ENCODE measurements at regions not wholly inside any gene's neighbourhood (a gene's known extent, or its start where the extent isn't known, plus 50 kb on each side); places are given as distances from the start of the nearest gene placed in this dataset.

DNA sequence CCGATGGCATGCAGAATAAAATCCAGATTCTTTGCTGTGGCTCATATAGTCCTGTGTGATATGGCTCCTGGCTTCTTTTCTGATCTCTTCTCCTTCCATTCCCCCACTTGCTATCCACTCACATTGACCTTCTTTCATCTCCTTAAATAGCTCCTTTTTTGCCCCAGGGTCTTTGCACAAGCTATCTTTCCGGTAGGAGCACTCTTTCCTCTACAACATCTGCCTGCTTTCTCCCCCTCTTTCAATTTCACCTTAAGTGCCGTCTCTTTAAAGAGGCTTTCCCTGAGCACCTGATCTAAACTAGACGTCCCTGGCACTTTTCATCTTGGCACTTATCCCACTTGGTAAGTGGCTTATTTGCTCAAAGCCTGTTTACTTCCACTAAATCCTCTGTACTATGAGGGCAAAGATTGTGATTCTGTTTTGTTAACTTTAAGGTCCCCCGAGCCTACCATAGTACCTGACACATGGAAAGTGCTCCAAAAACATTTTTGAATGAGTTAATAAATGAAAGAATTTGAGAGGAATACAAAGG lies 323.3 kb upstream of the TLE3 start:
- Histone ChIP-seq H3K36me3 (ENCODE audit: control insufficient read depth in 2 of 2, insufficient read depth in 2 of 2, low read length in 2 of 2) (no peaks in the 10 kb centered on the region), H3K4me3 (ENCODE audit: low read length in 2 of 2) (no peak overlapping the region), H3K9ac (ENCODE audit: low read length in 2 of 2) (no peak overlapping the region), H3K27me3 (ENCODE audit: control insufficient read depth in 1 of 2, insufficient read depth in 2 of 2, low read length in 2 of 2) (peaks cover 5 to 12% of the 10 kb centered on the region in 2 donors), H3K27ac (ENCODE audit: low read length) (no peak overlapping the region), H3K4me1 (ENCODE audit: control insufficient read depth, insufficient read depth, low read length) (no peaks in the 10 kb centered on the region), H3K9me3 (ENCODE audit: control insufficient read depth in 2 of 2, low read length in 2 of 2) (peaks cover 0 to 6% of the 10 kb centered on the region in 2 donors)

DNA sequence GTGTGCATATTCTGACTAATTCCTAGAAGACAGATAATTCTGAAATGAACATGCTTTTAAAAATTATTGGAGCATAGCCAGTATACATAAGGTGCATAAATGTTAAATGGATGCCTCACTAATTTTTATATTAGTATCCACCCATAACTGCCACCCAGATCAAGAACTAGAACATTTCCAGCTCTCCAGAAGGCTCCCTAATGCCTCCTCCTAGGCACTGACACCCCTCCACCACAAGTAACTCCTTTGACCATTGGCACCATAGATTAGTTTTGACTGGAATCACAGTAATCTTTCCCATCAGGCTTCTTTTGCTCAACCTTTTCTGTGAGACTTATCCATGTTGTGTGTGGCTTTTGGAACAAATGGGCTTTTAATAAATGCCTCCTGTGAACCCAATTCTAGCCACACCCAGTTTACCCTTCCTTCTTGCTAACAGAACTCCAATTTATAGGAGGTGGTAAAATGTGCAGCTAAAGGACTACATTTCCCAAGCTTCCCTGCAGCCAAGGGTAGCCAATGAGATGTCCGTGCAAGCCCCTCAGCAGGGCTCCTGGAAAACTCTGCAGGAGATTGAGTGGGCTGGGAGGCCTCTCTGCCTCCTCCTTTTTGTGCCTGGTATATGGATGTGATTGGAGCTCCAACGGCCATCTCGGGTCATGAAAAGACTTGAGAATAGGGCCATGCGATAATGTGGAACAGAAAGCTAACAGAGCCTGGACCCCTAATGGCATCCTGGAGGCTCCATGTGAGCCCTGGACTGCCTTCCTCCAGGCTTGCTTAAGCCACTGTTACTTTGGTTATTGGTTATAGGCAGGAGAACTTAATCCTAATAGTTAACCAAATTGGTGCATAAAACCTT lies 322.6 kb upstream of the TLE3 start:
- no peaks in the 10 kb centered on the region for H3K4me1 ChIP-seq (ENCODE audit: control insufficient read depth, insufficient read depth, low read length)
- peaks cover 5 to 10% of the 10 kb centered on the region in 2 donors for H3K27me3 ChIP-seq (ENCODE audit: control insufficient read depth in 1 of 2, insufficient read depth in 2 of 2, low read length in 2 of 2)
- peaks cover 0 to 9% of the 10 kb centered on the region in 2 donors for H3K9me3 ChIP-seq (ENCODE audit: control insufficient read depth in 2 of 2, low read length in 2 of 2)
- no peak overlapping the region for H3K9ac ChIP-seq (ENCODE audit: low read length in 2 of 2)
- no peaks in the 10 kb centered on the region for H3K36me3 ChIP-seq (ENCODE audit: control insufficient read depth in 2 of 2, insufficient read depth in 2 of 2, low read length in 2 of 2)
- no peak overlapping the region for H3K27ac ChIP-seq (ENCODE audit: low read length)
- H3K4me3 ChIP-seq (ENCODE audit: low read length in 2 of 2), result no peak overlapping the region

DNA sequence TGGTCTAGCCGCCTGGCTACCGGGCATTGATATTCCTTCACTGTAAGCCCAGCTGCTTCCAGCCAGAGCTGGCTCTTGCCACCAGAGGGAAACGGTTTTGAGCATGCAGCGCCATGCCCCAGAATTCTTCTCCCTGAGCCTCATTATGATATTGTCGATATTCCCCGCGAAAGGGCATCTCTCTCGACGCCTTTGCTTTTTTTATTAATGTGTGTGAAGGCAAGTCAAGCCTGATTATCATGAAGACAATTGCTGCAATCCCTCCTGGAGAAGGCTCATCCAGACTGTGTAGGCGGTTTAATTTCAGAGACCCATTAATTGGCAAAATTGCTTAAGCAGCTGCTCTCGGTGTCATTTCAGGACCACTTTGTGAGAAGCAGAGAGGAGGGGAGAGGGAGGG lies 321.2 kb upstream of the TLE3 start:
- Histone ChIP-seq H3K27ac (ENCODE audit: low read length) (no peak overlapping the region), H3K4me3 (ENCODE audit: low read length in 2 of 2) (no peak overlapping the region), H3K4me1 (ENCODE audit: control insufficient read depth, insufficient read depth, low read length) (no peaks in the 10 kb centered on the region), H3K36me3 (ENCODE audit: control insufficient read depth in 2 of 2, insufficient read depth in 2 of 2, low read length in 2 of 2) (no peaks in the 10 kb centered on the region), H3K9ac (ENCODE audit: low read length in 2 of 2) (no peak overlapping the region), H3K9me3 (ENCODE audit: control insufficient read depth in 2 of 2, low read length in 2 of 2) (peaks cover 0 to 9% of the 10 kb centered on the region in 2 donors), H3K27me3 (ENCODE audit: control insufficient read depth in 1 of 2, insufficient read depth in 2 of 2, low read length in 2 of 2) (peaks cover 5 to 10% of the 10 kb centered on the region in 2 donors)

DNA sequence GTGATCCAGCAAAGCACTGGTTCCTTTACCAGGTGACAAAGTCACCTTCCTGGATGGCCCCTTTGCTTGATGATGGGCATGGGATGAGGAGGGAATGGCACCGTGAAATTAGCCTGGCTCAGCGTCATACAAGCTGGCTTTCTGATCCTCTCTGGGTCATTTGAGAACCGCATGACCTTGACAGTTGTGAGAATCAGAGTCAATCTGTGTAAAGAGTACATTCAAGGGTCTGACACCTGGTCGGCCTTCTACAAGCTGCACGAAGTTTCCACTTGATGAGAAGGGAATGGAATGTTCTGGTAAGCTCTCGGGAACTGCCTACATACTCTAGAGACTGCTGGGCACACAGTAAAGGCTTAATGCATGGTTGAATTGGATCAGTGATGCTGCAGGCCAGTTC lies 319.8 kb upstream of the TLE3 start:
- H3K9ac ChIP-seq (ENCODE audit: low read length in 2 of 2), result no peak overlapping the region
- H3K27ac ChIP-seq (ENCODE audit: low read length), result no peak overlapping the region
- peaks cover 0 to 9% of the 10 kb centered on the region in 2 donors for H3K9me3 ChIP-seq (ENCODE audit: control insufficient read depth in 2 of 2, low read length in 2 of 2)
- no peaks in the 10 kb centered on the region for H3K4me1 ChIP-seq (ENCODE audit: control insufficient read depth, insufficient read depth, low read length)
- no peaks in the 10 kb centered on the region for H3K36me3 ChIP-seq (ENCODE audit: control insufficient read depth in 2 of 2, insufficient read depth in 2 of 2, low read length in 2 of 2)
- H3K27me3 ChIP-seq (ENCODE audit: control insufficient read depth in 1 of 2, insufficient read depth in 2 of 2, low read length in 2 of 2), result peaks cover 5 to 6% of the 10 kb centered on the region in 2 donors
- no peak overlapping the region for H3K4me3 ChIP-seq (ENCODE audit: low read length in 2 of 2)

DNA sequence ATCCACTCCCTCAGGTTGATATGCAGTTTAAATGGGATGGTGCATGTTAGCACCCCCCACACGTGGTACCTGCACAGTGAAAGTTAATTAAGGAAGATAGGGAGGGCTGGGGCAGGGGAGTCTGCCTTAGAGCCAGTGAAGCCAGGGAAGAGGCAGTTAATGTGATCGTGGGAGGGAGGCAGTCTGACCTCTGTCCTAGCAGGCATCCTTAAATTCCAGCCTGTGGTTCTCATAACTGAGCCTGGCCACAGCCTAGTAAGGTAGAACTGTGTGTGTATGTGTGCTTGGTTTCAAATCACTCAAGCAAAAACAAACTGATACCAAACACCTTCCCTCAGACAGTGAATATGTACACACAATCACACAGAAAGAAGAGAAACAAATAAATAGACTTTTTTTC lies 319.1 kb upstream of the TLE3 start:
- H3K9ac ChIP-seq (ENCODE audit: low read length in 2 of 2), result no peak overlapping the region
- no peak overlapping the region for H3K4me3 ChIP-seq (ENCODE audit: low read length in 2 of 2)
- no peak overlapping the region for H3K27ac ChIP-seq (ENCODE audit: low read length)
- peaks cover 5 to 6% of the 10 kb centered on the region in 2 donors for H3K27me3 ChIP-seq (ENCODE audit: control insufficient read depth in 1 of 2, insufficient read depth in 2 of 2, low read length in 2 of 2)
- no peaks in the 10 kb centered on the region for H3K36me3 ChIP-seq (ENCODE audit: control insufficient read depth in 2 of 2, insufficient read depth in 2 of 2, low read length in 2 of 2)
- no peaks in the 10 kb centered on the region for H3K4me1 ChIP-seq (ENCODE audit: control insufficient read depth, insufficient read depth, low read length)
- H3K9me3 ChIP-seq (ENCODE audit: control insufficient read depth in 2 of 2, low read length in 2 of 2), result peaks cover 0 to 9% of the 10 kb centered on the region in 2 donors

DNA sequence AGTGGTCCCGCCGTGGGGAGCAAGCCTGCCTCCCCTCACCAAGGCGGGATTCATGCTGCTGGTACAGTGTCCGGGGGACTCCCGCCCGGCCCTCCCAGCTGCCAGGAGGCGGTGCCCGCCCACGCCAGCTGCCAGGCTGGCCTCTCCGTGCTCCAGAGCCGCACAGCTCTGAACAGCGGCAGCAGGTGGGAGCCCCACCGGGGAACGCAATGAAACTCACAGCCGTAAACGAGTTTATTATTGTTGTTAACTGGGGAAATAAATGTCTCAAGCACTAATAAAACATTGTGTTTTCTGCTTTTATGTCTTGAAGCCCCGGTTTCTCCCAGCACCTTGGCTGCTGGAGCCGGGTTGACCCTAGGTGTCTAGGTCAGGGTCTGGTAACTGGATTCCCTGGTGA lies 317.7 kb upstream of the TLE3 start:
- peaks cover 0 to 9% of the 10 kb centered on the region in 2 donors for H3K9me3 ChIP-seq (ENCODE audit: control insufficient read depth in 2 of 2, low read length in 2 of 2)
- peaks cover 4 to 6% of the 10 kb centered on the region in 2 donors for H3K27me3 ChIP-seq (ENCODE audit: control insufficient read depth in 1 of 2, insufficient read depth in 2 of 2, low read length in 2 of 2)
- no peak overlapping the region for H3K9ac ChIP-seq (ENCODE audit: low read length in 2 of 2)

DNA sequence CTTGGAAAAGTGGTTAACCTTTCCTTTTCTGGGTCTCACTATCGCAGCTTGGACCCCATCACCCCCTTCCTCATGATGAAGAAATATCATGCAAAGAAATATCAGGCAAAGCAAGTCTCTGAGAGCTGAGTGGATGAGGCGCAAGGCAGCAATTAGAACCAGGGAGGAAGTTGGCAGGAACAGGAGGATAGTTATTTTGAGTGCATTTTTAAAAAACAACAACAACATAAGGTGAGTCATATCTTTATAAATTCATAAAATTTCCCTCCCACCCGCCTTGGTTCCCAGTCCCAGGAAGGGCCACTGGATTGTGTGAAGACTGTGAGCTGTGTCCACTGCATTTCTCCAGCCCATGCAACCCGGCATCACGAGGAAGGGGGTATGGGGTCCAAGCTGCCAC lies 316.9 kb upstream of the TLE3 start:
- Histone ChIP-seq H3K4me1 (ENCODE audit: control insufficient read depth, insufficient read depth, low read length) (no peaks in the 10 kb centered on the region), H3K27me3 (ENCODE audit: control insufficient read depth in 1 of 2, insufficient read depth in 2 of 2, low read length in 2 of 2) (peaks cover 0 to 6% of the 10 kb centered on the region in 2 donors), H3K36me3 (ENCODE audit: control insufficient read depth in 2 of 2, insufficient read depth in 2 of 2, low read length in 2 of 2) (no peaks in the 10 kb centered on the region), H3K9me3 (ENCODE audit: control insufficient read depth in 2 of 2, low read length in 2 of 2) (peaks cover 0 to 9% of the 10 kb centered on the region in 2 donors), H3K4me3 (ENCODE audit: low read length in 2 of 2) (no peak overlapping the region), H3K27ac (ENCODE audit: low read length) (no peak overlapping the region), H3K9ac (ENCODE audit: low read length in 2 of 2) (no peak overlapping the region)

More for the DNA sequence above, 317.7 kb upstream of the TLE3 start:
- Histone ChIP-seq H3K4me1 (ENCODE audit: control insufficient read depth, insufficient read depth, low read length) (no peaks in the 10 kb centered on the region), H3K36me3 (ENCODE audit: control insufficient read depth in 2 of 2, insufficient read depth in 2 of 2, low read length in 2 of 2) (no peaks in the 10 kb centered on the region), H3K4me3 (ENCODE audit: low read length in 2 of 2) (no peak overlapping the region), H3K27ac (ENCODE audit: low read length) (no peak overlapping the region)

DNA sequence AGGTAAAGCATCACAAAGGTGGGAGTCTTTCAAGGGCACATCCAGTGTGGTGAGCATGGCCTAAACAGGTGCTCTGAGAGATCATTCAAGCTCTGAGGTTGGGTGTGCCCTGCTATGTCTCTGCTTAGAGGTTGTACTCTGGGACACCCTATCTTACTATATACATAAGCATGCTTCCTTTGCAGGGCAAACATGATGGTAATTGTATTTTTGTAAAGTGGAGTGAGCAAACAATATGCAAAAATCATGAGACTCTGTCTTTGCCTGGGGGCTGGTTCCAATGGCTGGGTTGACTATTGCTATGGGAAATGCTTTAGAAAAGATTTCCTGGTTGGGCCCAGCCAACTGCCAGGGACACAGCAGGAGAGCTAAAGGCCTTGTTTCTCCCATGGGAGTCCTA lies 315.1 kb upstream of the TLE3 start:
- no peak overlapping the region for H3K4me3 ChIP-seq (ENCODE audit: low read length in 2 of 2)
- no peak overlapping the region for H3K9ac ChIP-seq (ENCODE audit: low read length in 2 of 2)
- H3K27ac ChIP-seq (ENCODE audit: low read length), result no peak overlapping the region
- H3K9me3 ChIP-seq (ENCODE audit: control insufficient read depth in 2 of 2, low read length in 2 of 2), result peaks cover 9 to 13% of the 10 kb centered on the region in 2 donors
- H3K27me3 ChIP-seq (ENCODE audit: control insufficient read depth in 1 of 2, insufficient read depth in 2 of 2, low read length in 2 of 2), result peaks cover 0 to 3% of the 10 kb centered on the region in 2 donors
- no peaks in the 10 kb centered on the region for H3K4me1 ChIP-seq (ENCODE audit: control insufficient read depth, insufficient read depth, low read length)
- no peaks in the 10 kb centered on the region for H3K36me3 ChIP-seq (ENCODE audit: control insufficient read depth in 2 of 2, insufficient read depth in 2 of 2, low read length in 2 of 2)

DNA sequence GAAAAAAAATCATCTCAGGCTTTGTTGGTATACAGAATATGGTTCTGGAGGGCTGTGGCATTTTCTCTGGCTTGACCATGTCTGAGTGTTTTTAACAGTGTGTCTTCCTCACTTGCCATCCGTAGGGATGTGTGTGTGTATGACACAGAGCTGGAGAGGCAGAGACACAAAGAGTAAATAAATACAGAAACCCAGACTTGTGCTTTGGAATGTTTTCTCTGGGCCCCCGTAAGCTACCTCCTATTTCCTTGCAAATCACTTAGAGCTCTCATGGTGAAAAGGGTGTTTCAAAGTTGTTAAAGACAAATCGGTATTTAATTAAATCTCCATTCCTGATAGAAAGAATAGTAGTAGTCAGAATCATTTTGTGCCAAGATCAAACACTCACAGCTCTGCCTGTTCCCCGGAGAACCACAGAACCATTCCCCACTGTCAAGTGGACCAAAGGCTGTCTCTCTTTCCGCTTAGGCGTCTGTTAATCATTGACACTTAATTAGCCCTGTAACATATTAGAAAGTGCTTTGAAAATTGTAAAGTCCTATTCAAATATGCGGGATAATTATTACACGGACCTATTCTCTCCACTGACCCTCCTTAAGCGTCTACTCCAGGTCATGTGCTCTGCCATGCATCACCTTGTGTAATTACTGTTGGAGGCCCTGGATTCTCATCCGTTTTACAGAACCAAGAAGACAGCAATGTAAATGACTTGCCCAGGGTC lies 313.6 kb upstream of the TLE3 start:
- no peaks in the 10 kb centered on the region for H3K36me3 ChIP-seq (ENCODE audit: control insufficient read depth in 2 of 2, insufficient read depth in 2 of 2, low read length in 2 of 2)

DNA sequence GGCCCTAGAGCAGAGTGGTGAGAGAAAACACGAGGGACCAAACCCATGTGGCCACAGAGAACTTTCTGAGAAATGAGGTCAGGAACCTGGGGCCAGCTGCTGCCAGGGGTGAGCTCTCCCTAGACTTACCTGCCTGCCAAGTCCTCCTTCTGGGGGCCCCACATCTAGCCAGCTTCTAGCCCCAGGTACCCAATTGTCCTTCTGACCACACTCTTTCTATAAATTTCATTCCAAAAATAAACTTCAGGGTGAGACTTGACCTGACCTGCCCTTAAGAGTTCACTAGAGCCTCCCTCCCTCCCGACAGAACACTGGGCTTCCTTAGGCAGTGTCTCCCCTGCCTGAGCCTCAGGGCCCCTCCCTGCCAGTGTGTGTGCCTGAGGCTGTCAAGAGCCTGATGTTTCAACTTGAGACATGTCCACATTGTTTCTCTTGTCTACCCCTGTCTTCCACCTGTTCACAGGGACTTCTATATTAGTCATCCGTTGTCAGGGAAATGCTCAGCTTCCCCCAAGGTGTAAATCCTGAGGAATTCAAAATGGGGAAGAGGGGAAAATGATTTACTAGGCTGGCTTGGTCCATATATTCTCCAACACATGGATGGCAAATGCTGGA lies 312.8 kb upstream of the TLE3 start:
- no peak overlapping the region for H3K27ac ChIP-seq (ENCODE audit: low read length)
- H3K27me3 ChIP-seq (ENCODE audit: control insufficient read depth in 1 of 2, insufficient read depth in 2 of 2, low read length in 2 of 2), result no peaks in the 10 kb centered on the region
- no peaks in the 10 kb centered on the region for H3K36me3 ChIP-seq (ENCODE audit: control insufficient read depth in 2 of 2, insufficient read depth in 2 of 2, low read length in 2 of 2)
- no peak overlapping the region for H3K9ac ChIP-seq (ENCODE audit: low read length in 2 of 2)
- H3K9me3 ChIP-seq (ENCODE audit: control insufficient read depth in 2 of 2, low read length in 2 of 2), result peaks cover 15% of the 10 kb centered on the region in 2 donors
- no peak overlapping the region for H3K4me3 ChIP-seq (ENCODE audit: low read length in 2 of 2)
- no peaks in the 10 kb centered on the region for H3K4me1 ChIP-seq (ENCODE audit: control insufficient read depth, insufficient read depth, low read length)

More for the DNA sequence above, 313.6 kb upstream of the TLE3 start:
- H3K27me3 ChIP-seq (ENCODE audit: control insufficient read depth in 1 of 2, insufficient read depth in 2 of 2, low read length in 2 of 2), result no peaks in the 10 kb centered on the region
- H3K27ac ChIP-seq (ENCODE audit: low read length), result no peak overlapping the region
- H3K9me3 ChIP-seq (ENCODE audit: control insufficient read depth in 2 of 2, low read length in 2 of 2), result peaks cover 14 to 17% of the 10 kb centered on the region in 2 donors
- no peak overlapping the region for H3K9ac ChIP-seq (ENCODE audit: low read length in 2 of 2)
- no peak overlapping the region for H3K4me3 ChIP-seq (ENCODE audit: low read length in 2 of 2)
- H3K4me1 ChIP-seq (ENCODE audit: control insufficient read depth, insufficient read depth, low read length), result no peaks in the 10 kb centered on the region
